CD4-positive, alpha-beta T cell (primary cell): ENCODE measurements at regions not wholly inside any gene's neighbourhood (a gene's known extent, or its start where the extent isn't known, plus 50 kb on each side); places are given as distances from the start of the nearest gene placed in this dataset.

Experiments
- ATAC-seq: fragments of 200-7000 bp; cut with Tn5 transposase; one replicate; pipeline ENCODE4 v1.10.0; 2022; ENCODE audit warnings: mild to moderate bottlenecking; ENCODE audit not compliant: poor library complexity
- CTCF ChIA-PET: fragments of 350-600 bp; sonication (Branson Sonifier 250); formaldehyde crosslinking; loops from one replicate; lab custom pipeline; 2021; ENCODE audit warnings: antibody characterized with exemption, inconsistent platforms; lab: Charles Lee
- POLR2A ChIA-PET: fragments of 350-600 bp; sonication (Branson Sonifier 250); formaldehyde crosslinking; loops from one replicate; lab custom pipeline; 2021; ENCODE audit warnings: antibody characterized with exemption, inconsistent platforms; lab: Charles Lee
- DNase-seq, 14 experiments: peaks; one replicate each; pipeline ENCODE4 v3.0.0-alpha.2; 2013 to 2020; ENCODE audit warnings: mixed read lengths in 2 of 14
- H3K27ac ChIP-seq, 2 donors: one replicate each; pipeline versions ENCODE4 v1.5.1 to v1.7.0; 2013; ENCODE audit warnings: low read length in 2 of 2, low read depth in 1 of 2, mild to moderate bottlenecking in 1 of 2
- H3K27me3 ChIP-seq, 2 experiments: 1 replicate in 1 of 2; 2 replicates in 1 of 2; pipeline versions ENCODE4 v1.6.1 to v1.7.0; 2013; ENCODE audit warnings: low read length in 2 of 2, control low read depth in 1 of 2, mild to moderate bottlenecking in 1 of 2, moderate library complexity in 1 of 2; ENCODE audit not compliant: insufficient read depth in 2 of 2, control insufficient read depth in 1 of 2
- H3K36me3 ChIP-seq: one replicate; pipeline ENCODE4 v1.6.1; 2013; ENCODE audit warnings: low read length, control low read depth; ENCODE audit not compliant: insufficient read depth
- H3K4me1 ChIP-seq: one replicate; pipeline ENCODE4 v1.6.1; 2013; ENCODE audit warnings: low read length, control low read depth; ENCODE audit not compliant: insufficient read depth
- H3K4me3 ChIP-seq: one replicate; pipeline ENCODE4 v1.5.1; 2013; ENCODE audit warnings: mild to moderate bottlenecking, low read length, moderate library complexity
- H3K9me3 ChIP-seq, 2 experiments: 1 replicate in 1 of 2; 2 replicates in 1 of 2; pipeline versions ENCODE4 v1.6.1 to v1.7.0; 2013; ENCODE audit warnings: low read length in 2 of 2, mild to moderate bottlenecking in 2 of 2, control low read depth in 1 of 2, moderate library complexity in 1 of 2; ENCODE audit not compliant: control insufficient read depth in 1 of 2, insufficient read depth in 1 of 2
- H3K27ac Mint-ChIP-seq: one replicate; pipeline ENCODE4 v1.8.0; 2020; ENCODE audit warnings: mixed read lengths
- H3K27me3 Mint-ChIP-seq: one replicate; pipeline ENCODE4 v1.8.0; 2021; ENCODE audit warnings: mixed read lengths
- H3K36me3 Mint-ChIP-seq: one replicate; pipeline ENCODE4 v1.8.0; 2021; ENCODE audit warnings: low read depth, mixed read lengths
- H3K4me1 Mint-ChIP-seq: one replicate; pipeline ENCODE4 v1.8.0; 2021; ENCODE audit warnings: low read depth, mixed read lengths
- H3K4me3 Mint-ChIP-seq: one replicate; pipeline ENCODE4 v1.8.0; 2020; ENCODE audit warnings: mild to moderate bottlenecking, mixed read lengths
- H3K9me3 Mint-ChIP-seq: one replicate; pipeline ENCODE4 v1.8.0; 2020; ENCODE audit warnings: mixed read lengths
- intact Hi-C, 2 experiments: fragments of 100-400 bp; cut with DNase I in 1 of 2; cut with micrococcal nuclease in 1 of 2; formaldehyde crosslinking; loops; one replicate each; pipeline versions ENCODE4 v1.15.1 to v1.9.0; 2023 to 2025; cut with DNase I, micrococcal nuclease
- TF ChIP-seq, protein P1 (sequence below): fragments of 200-600 bp; IDR thresholded peaks from one replicate; pipeline ENCODE4 v1.8.0; 2022; ENCODE audit warnings: antibody characterized with exemption, mild to moderate bottlenecking

- no peaks in the 10 kb centered on the region for H3K4me1 Mint-ChIP-seq
- POLR2A ChIA-PET: no interaction called here
- H3K27ac ChIP-seq: no peak overlapping the region
- no peak overlapping the region for H3K27ac Mint-ChIP-seq
- intact Hi-C loops: no loop called here
- no peaks in the 10 kb centered on the region for H3K36me3 ChIP-seq
- H3K4me1 ChIP-seq: no peaks in the 10 kb centered on the region
- no peak overlapping the region for H3K4me3 ChIP-seq
- H3K9me3 Mint-ChIP-seq: no peaks in the 10 kb centered on the region
- H3K27me3 Mint-ChIP-seq: peaks cover 39% of the 10 kb centered on the region
- no peaks in the 10 kb centered on the region for H3K9me3 ChIP-seq
- H3K27me3 ChIP-seq: peaks cover 3% of the 10 kb centered on the region in 2 experiments
- CTCF ChIA-PET: no interaction called here
- H3K4me3 Mint-ChIP-seq: no peak overlapping the region
- TF ChIP-seq, protein P1, sequence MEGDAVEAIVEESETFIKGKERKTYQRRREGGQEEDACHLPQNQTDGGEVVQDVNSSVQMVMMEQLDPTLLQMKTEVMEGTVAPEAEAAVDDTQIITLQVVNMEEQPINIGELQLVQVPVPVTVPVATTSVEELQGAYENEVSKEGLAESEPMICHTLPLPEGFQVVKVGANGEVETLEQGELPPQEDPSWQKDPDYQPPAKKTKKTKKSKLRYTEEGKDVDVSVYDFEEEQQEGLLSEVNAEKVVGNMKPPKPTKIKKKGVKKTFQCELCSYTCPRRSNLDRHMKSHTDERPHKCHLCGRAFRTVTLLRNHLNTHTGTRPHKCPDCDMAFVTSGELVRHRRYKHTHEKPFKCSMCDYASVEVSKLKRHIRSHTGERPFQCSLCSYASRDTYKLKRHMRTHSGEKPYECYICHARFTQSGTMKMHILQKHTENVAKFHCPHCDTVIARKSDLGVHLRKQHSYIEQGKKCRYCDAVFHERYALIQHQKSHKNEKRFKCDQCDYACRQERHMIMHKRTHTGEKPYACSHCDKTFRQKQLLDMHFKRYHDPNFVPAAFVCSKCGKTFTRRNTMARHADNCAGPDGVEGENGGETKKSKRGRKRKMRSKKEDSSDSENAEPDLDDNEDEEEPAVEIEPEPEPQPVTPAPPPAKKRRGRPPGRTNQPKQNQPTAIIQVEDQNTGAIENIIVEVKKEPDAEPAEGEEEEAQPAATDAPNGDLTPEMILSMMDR: no peak
- no peak for ATAC-seq
- no peak for DNase-seq
- H3K36me3 Mint-ChIP-seq: no peaks in the 10 kb centered on the region
These were observed 54.3 kb upstream of the CREB3L1 start for GRCh38 chr11:46223252-46223513.

GRCh38 chr11:46222490-46223251, 54.8 kb upstream of the CREB3L1 start:
- Mint-ChIP-seq H3K9me3 (no peaks in the 10 kb centered on the region), H3K27ac (no peak overlapping the region), H3K4me3 (no peak overlapping the region), H3K27me3 (peaks cover 39% of the 10 kb centered on the region), H3K4me1 (no peaks in the 10 kb centered on the region), H3K36me3 (no peaks in the 10 kb centered on the region)
- POLR2A ChIA-PET: no interaction called here
- TF ChIP-seq, protein P1: no peak
- H3K27ac ChIP-seq: no peak overlapping the region
- H3K36me3 ChIP-seq: no peaks in the 10 kb centered on the region
- no peaks in the 10 kb centered on the region for H3K9me3 ChIP-seq
- ATAC-seq (no peak), DNase-seq (no peak)
- intact Hi-C loops: no loop called here
- H3K4me1 ChIP-seq: no peaks in the 10 kb centered on the region
- no peak overlapping the region for H3K4me3 ChIP-seq
- H3K27me3 ChIP-seq: peaks cover 3% of the 10 kb centered on the region in 2 experiments
- CTCF ChIA-PET: no interaction called here

- Histone ChIP-seq H3K36me3 (no peaks in the 10 kb centered on the region), H3K27me3 (peaks cover 3% of the 10 kb centered on the region in 2 experiments), H3K9me3 (no peaks in the 10 kb centered on the region), H3K27ac (no peak overlapping the region), H3K4me3 (no peak overlapping the region), H3K4me1 (no peaks in the 10 kb centered on the region)
- ChIA-PET CTCF (no interaction called here), POLR2A (no interaction called here)
- Mint-ChIP-seq H3K4me1 (no peaks in the 10 kb centered on the region), H3K4me3 (no peak overlapping the region), H3K27ac (no peak overlapping the region), H3K27me3 (peaks cover 42% of the 10 kb centered on the region), H3K9me3 (no peaks in the 10 kb centered on the region), H3K36me3 (no peaks in the 10 kb centered on the region)
- DNase-seq (no peak), ATAC-seq (no peak)
- TF ChIP-seq, protein P1: no peak
- intact Hi-C loops: no loop called here
These were observed 57.1 kb upstream of the CREB3L1 start for GRCh38 chr11:46220313-46220712.
